Stimulated activated CD8-positive, alpha-beta memory T cell treated with anti-CD3 and anti-CD28 coated beads, Interleukin-4, amount 100 ng/mL, for 48 hours (primary cell): ENCODE measurements at regions not wholly inside any gene's neighbourhood (a gene's known extent, or its start where the extent isn't known, plus 50 kb on each side); places are given as distances from the start of the nearest gene placed in this dataset.
"Not testable (repeated sequence)": the region's sequence is repeated elsewhere in the genome, so short reads cannot be mapped to it uniquely, and the experiment has no call there.

ENCODE experiments used
- DNase-seq: peaks from one replicate; pipeline ENCODE4 v3.0.0-alpha.2; 2020

GRCh38 chr7:131627735-131628190 lies 71.3 kb upstream of the PODXL start:
- DNase-seq, result no peak

DNA sequence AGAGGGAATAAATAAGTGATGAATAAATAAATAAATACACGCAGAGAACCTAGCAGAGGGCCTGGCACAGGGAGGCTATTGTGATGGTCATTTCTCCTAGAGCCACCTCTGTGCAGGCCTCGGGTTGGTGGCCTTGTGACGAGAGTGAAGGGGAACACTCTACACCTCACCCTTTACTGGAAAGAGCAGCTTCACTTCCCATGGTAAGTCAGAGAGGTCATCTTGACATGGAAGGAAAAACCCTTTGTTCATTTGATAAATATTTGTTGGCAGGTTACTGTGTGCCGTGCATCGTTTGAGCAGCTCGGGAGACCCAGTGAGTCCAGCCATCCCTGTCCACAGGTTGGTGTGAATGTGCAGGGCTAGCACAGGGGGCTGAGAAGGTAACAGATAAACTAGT lies 70.2 kb upstream of the PODXL start:
- DNase-seq, result no peak

DNA sequence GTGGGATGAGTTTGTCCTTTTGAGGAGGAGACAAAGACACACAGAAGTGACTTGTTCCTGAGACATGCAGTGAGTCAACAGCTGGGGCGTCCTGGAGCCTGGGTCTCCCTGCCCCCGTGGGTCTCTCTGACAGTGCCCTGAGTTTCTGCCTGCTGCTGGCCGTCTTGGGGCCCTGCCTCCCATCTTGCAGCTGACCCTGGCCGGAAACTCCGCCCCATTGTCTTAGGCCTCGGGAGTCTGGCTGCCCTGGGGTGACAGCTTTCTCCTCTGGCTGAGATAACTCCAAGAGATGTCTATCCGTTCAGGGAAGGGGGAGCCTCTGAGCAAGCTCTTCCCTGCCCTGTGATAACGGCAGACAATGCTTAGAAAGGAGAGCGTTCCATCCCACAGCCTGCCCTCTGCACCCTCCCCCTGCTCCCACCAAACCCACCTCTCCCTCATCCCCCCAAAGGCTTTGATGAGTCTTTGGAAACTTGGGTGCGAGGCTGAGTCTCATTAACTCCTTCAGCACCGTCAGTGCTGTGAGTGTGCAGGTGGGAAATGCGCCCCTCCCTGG lies 69.5 kb upstream of the PODXL start:
- no peak for DNase-seq

- DNase-seq, result not testable (repeated sequence)
These were observed 68.9 kb upstream of the PODXL start for GRCh38 chr7:131625345-131625744.

GRCh38 chr7:131624536-131624935 lies 68.1 kb upstream of the PODXL start:
- no peak for DNase-seq

GRCh38 chr7:131623154-131623553 lies 66.7 kb upstream of the PODXL start:
- no peak for DNase-seq

GRCh38 chr7:131621652-131622051 lies 65.2 kb upstream of the PODXL start:
- no peak for DNase-seq

DNA sequence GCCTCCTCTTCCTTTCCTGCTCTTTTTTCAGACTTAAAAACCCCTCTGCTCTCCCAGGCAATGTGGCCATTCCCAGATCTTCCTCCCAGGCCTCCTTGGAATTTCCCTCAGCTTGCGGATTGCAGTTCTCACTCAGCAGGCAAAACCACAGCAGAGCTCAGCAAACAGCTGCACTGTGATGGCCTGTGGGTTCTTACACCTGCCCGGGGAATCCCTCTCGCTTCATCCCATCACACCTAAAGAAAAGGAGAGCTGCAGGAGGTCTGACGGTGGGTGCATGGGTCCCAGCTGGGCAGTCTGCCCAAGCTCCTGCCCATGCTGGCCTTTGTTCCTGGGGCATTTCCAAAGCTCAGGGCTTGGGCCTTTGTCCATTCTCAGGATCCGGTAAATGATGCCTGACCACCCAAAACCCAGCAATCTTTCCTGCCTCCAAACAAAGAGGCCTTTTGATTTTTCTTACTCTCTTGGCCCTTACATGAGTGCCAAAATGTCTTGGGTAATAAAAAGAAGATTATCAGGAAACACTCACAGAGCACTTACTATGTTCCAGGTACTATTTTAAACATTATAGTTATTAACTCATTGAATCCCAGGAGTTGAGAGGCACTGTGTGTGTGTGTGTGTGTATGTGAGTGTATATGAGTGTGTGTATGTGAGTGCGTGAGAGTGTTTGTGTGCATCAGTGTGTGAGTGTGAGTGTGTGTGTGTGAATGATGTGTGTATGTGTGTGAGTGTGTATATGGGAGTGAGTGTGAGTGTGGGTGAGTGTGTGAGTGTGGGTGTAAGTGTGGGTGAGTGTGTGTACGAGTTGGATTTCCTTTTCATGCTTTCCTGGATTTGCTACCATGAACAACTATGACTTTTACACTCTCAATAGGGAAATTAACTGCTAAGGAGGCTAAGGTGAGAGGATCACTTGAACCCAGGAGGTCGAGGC lies 64.5 kb upstream of the PODXL start:
- no peak for DNase-seq

DNA sequence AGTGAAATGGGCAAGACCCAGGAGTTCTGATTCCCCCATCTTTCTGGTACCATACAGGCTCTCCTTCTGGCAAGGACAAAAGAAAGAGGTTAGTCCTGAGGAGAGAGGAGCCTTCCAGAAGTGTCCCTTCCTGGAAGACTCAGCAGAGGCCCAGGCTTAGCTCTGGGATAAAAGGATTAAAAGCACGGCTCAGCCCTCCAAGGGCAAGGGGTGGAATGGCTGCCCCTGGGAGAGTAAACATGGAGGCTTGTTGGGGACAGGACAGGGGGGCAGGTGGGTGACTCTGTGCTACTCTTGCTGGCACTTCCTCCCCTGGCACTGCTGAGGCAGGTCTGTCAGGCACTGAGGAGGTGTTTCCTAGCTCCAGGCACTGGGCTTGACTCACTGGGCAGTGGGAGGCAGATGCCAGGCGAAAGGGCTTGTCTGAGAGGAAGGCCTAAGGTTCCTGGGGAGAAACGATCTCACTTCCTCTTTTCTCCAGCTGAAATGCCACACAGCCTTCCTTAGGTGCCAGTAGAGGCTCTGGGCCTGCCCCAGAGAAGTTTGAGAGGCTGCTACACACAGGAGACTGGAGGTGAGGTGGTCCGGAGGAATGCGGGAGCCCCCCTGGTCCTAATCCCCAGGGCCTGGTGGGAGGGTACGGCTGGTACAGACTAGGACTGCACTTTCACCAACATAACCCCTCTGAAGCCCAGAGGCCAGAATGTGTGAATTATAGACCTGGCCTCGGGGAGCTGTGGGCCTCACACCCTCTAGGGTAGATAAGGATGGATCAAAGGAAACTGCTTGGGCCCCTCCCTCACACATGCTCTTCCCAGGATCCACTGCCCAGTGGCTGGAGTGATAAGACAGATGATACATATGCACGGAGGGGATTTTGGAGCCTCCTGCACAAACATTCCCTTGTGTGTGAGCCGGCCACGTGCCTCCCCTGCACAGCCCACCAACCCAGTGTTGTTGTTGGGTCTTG lies 63.2 kb upstream of the PODXL start:
- DNase-seq, result no peak

DNA sequence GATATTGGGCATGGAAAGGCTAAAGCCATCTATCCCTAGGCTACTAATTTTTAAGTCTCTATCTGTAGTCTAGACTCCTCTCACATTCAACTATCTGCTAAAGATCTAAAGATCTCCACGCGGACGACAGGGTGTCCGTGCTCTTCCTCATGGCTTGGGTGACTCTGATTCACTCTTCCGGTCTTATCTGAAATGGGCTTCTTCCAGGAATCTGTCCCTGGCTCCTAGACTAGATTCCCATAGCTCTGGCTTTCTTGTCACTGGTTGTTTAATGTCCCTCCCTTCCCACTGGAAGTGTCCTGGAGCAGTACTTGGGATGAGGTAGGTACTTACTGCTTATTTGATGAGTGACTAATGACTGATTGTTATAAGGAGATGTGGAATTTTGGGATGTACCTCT lies 62.0 kb upstream of the PODXL start:
- DNase-seq, result no peak

DNA sequence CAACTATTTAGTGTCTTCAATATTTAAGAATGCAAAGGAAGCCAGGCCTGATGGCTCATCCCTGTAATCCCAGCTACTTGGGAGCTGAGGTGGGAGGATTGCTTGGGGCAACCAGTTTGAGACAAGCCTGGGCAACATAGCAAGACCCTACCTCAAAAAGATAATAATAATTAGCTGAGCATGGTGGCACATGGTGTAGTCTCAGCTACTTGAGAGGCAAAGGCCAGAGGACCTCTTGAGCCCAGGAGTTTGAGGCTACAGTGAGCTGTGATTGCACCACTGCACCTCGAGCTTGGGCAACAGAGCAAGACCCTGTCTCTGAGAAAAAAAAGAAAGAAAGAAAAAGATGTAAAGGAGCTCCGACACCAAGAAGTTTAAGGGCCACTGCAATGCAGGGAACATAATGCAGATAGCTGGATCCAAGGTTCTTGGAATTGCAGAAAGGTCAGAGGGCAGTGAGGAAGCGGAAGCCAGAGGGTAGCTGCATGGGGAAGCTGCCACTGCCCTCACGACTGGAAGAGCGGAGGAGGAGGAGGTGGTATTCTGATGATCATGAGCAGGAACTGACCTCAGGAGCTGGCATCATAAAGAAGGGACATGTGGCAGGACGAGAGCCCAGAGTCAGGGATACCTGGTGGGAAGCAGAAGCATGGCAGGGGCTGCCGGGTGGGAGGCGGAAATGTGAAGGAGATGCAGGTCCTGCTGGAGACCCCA lies 60.2 kb upstream of the PODXL start:
- DNase-seq, result no peak

- DNase-seq, result no peak
These were observed 57.5 kb upstream of the PODXL start for GRCh38 chr7:131613909-131614308.

GRCh38 chr7:131610007-131610406 lies 53.6 kb upstream of the PODXL start:
- no peak for DNase-seq

DNA sequence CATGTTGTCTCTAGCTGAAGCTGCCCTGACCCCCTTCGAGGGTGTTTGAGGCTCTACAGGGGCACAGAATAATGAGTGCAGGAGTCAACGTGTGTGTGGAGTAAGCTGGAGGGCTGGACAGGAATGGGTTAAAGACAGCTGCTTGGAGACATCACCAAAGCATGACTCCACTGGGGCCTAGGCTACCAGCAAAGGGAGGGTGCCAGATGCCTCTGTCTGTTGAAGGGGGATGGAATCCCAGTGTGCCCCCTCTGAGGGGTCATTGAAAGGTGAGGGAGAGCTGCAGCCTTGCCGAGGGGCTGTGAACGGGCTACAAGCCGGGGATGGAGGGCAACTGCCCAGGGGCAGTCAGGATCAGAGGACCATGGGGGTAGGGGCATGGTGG lies 51.7 kb upstream of the PODXL start:
- no peak for DNase-seq

GRCh38 chr7:131607291-131608115 lies 51.1 kb upstream of the PODXL start:
- DNase-seq, result no peak

- DNase-seq, result peak; percentile 29
These were observed 50.2 kb upstream of the PODXL start for GRCh38 chr7:131606346-131607290.
